SJSA1 (cell line): ENCODE measurements at regions not wholly inside any gene's neighbourhood (a gene's known extent, or its start where the extent isn't known, plus 50 kb on each side); places are given as distances from the start of the nearest gene placed in this dataset.
"Not testable (repeated sequence)": the region's sequence is repeated elsewhere in the genome, so short reads cannot be mapped to it uniquely, and the experiment has no call there.

Experiments
- DNase-seq, 2 experiments: peaks; one replicate each; pipeline ENCODE4 v3.0.0-alpha.2; 2015 to 2020; ENCODE audit warnings: low spot score in 2 of 2, low read depth in 1 of 2
- H3K27ac ChIP-seq: fragments of 250-450 bp; sonication (Bioruptor Pico); 2 replicates; pipeline ENCODE4 v1.5.1; 2020; ENCODE audit warnings: mild to moderate bottlenecking, moderate library complexity
- H3K27me3 ChIP-seq: fragments of 250-450 bp; sonication (Bioruptor Pico); replicated peaks from 2 replicates; pipeline ENCODE4 v1.5.1; 2020; ENCODE audit warnings: mild to moderate bottlenecking, moderate library complexity
- H3K36me3 ChIP-seq: fragments of 250-450 bp; sonication (Bioruptor Pico); 2 replicates; pipeline ENCODE4 v1.5.1; 2020; ENCODE audit warnings: mild to moderate bottlenecking
- H3K4me1 ChIP-seq: fragments of 250-450 bp; sonication (Bioruptor Pico); replicated peaks from 2 replicates; pipeline ENCODE4 v1.6.1; 2021; ENCODE audit warnings: mild to moderate bottlenecking
- H3K4me3 ChIP-seq: fragments of 250-450 bp; sonication (Bioruptor Pico); 2 replicates; pipeline ENCODE4 v1.5.1; 2020; ENCODE audit warnings: mild to moderate bottlenecking
- H3K9me3 ChIP-seq: fragments of 250-450 bp; sonication (Bioruptor Pico); replicated peaks from 2 replicates; pipeline ENCODE4 v1.5.1; 2020; ENCODE audit warnings: mild to moderate bottlenecking

GRCh38 chr3:157858821-157859220 lies 247.4 kb downstream of the SHOX2 start:
- no peaks in the 10 kb centered on the region for H3K36me3 ChIP-seq
- no peaks in the 10 kb centered on the region for H3K9me3 ChIP-seq
- no peaks in the 10 kb centered on the region for H3K27me3 ChIP-seq
- no peak overlapping the region for H3K4me3 ChIP-seq
- no peaks in the 10 kb centered on the region for H3K4me1 ChIP-seq
- H3K27ac ChIP-seq: no peak overlapping the region
- DNase-seq: no peak

GRCh38 chr3:157857440-157857839 lies 248.8 kb downstream of the SHOX2 start:
- Histone ChIP-seq H3K9me3 (no peaks in the 10 kb centered on the region), H3K4me1 (no peaks in the 10 kb centered on the region), H3K36me3 (no peaks in the 10 kb centered on the region), H3K4me3 (no peak overlapping the region), H3K27ac (no peak overlapping the region), H3K27me3 (no peaks in the 10 kb centered on the region)
- no peak for DNase-seq

GRCh38 chr3:157856078-157856939 lies 249.9 kb downstream of the SHOX2 start:
- DNase-seq: no peak
- Histone ChIP-seq H3K36me3 (no peaks in the 10 kb centered on the region), H3K4me3 (no peak overlapping the region), H3K4me1 (no peaks in the 10 kb centered on the region), H3K27me3 (no peaks in the 10 kb centered on the region), H3K27ac (no peak overlapping the region), H3K9me3 (no peaks in the 10 kb centered on the region)

GRCh38 chr3:157845839-157846238 lies 260.4 kb downstream of the SHOX2 start:
- H3K4me1 ChIP-seq, H3K36me3 ChIP-seq, H3K9me3 ChIP-seq, H3K27ac ChIP-seq, H3K27me3 ChIP-seq, H3K4me3 ChIP-seq, DNase-seq: not testable (repeated sequence)

- H3K36me3 ChIP-seq: no peaks in the 10 kb centered on the region
- H3K4me1 ChIP-seq: no peaks in the 10 kb centered on the region
- no peaks in the 10 kb centered on the region for H3K27me3 ChIP-seq
- no peak for DNase-seq
- no peak overlapping the region for H3K27ac ChIP-seq
- H3K9me3 ChIP-seq: no peaks in the 10 kb centered on the region
- H3K4me3 ChIP-seq: no peak overlapping the region
These were observed 261.2 kb downstream of the SHOX2 start for GRCh38 chr3:157844800-157845565.

- H3K4me1 ChIP-seq: no peaks in the 10 kb centered on the region
- no peak overlapping the region for H3K4me3 ChIP-seq
- H3K9me3 ChIP-seq: no peaks in the 10 kb centered on the region
- no peaks in the 10 kb centered on the region for H3K27me3 ChIP-seq
- no peak for DNase-seq
- no peaks in the 10 kb centered on the region for H3K36me3 ChIP-seq
- no peak overlapping the region for H3K27ac ChIP-seq
These were observed 262.0 kb downstream of the SHOX2 start for GRCh38 chr3:157844216-157844615.

- DNase-seq: no peak
These were observed 265.2 kb downstream of the SHOX2 start for GRCh38 chr3:157841029-157841428.

GRCh38 chr3:157840564-157840963 lies 265.7 kb downstream of the SHOX2 start:
- Histone ChIP-seq H3K27me3 (no peaks in the 10 kb centered on the region), H3K9me3 (no peaks in the 10 kb centered on the region), H3K4me3 (no peak overlapping the region), H3K27ac (no peak overlapping the region), H3K4me1 (no peaks in the 10 kb centered on the region), H3K36me3 (no peaks in the 10 kb centered on the region)
- no peak for DNase-seq

More at GRCh38 chr3:157841029-157841428, 265.2 kb downstream of the SHOX2 start:
- Histone ChIP-seq H3K27me3 (no peaks in the 10 kb centered on the region), H3K36me3 (no peaks in the 10 kb centered on the region), H3K4me1 (no peaks in the 10 kb centered on the region), H3K4me3 (no peak overlapping the region), H3K9me3 (no peaks in the 10 kb centered on the region), H3K27ac (no peak overlapping the region)

- no peaks in the 10 kb centered on the region for H3K9me3 ChIP-seq
- H3K36me3 ChIP-seq: no peaks in the 10 kb centered on the region
- H3K27ac ChIP-seq: no peak overlapping the region
- H3K4me3 ChIP-seq: no peak overlapping the region
- no peaks in the 10 kb centered on the region for H3K4me1 ChIP-seq
- no peak for DNase-seq
- H3K27me3 ChIP-seq: no peaks in the 10 kb centered on the region
These were observed 267.8 kb downstream of the SHOX2 start for GRCh38 chr3:157838457-157838856.

- no peaks in the 10 kb centered on the region for H3K36me3 ChIP-seq
- DNase-seq: no peak
- H3K4me1 ChIP-seq: peaks cover 8% of the 10 kb centered on the region
- no peaks in the 10 kb centered on the region for H3K27me3 ChIP-seq
- H3K9me3 ChIP-seq: no peaks in the 10 kb centered on the region
- H3K4me3 ChIP-seq: no peak overlapping the region
- no peak overlapping the region for H3K27ac ChIP-seq
These were observed 268.9 kb downstream of the SHOX2 start for GRCh38 chr3:157837336-157837735.

- no peaks in the 10 kb centered on the region for H3K27me3 ChIP-seq
- H3K9me3 ChIP-seq: no peaks in the 10 kb centered on the region
- no peak overlapping the region for H3K4me3 ChIP-seq
- peaks cover 16% of the 10 kb centered on the region for H3K4me1 ChIP-seq
- H3K27ac ChIP-seq: no peak overlapping the region
- DNase-seq: no peak
- H3K36me3 ChIP-seq: no peaks in the 10 kb centered on the region
These were observed 270.2 kb downstream of the SHOX2 start for GRCh38 chr3:157836022-157836421.

- no peaks in the 10 kb centered on the region; the same call in 1 of the 2 replicates for H3K9me3 ChIP-seq
- H3K36me3 ChIP-seq: no peaks in the 10 kb centered on the region
- H3K4me1 ChIP-seq: peaks cover 19% of the 10 kb centered on the region
- no peaks in the 10 kb centered on the region for H3K27me3 ChIP-seq
- peak in 1 of 2 experiments; percentile 31 for DNase-seq
- H3K27ac ChIP-seq: no peak overlapping the region
- H3K4me3 ChIP-seq: no peak overlapping the region
These were observed 273.6 kb downstream of the SHOX2 start for GRCh38 chr3:157832588-157832987.

GRCh38 chr3:157830556-157831236 lies 275.5 kb downstream of the SHOX2 start:
- no peak overlapping the region for H3K4me3 ChIP-seq
- H3K4me1 ChIP-seq: peaks cover 19% of the 10 kb centered on the region
- no peaks in the 10 kb centered on the region for H3K27me3 ChIP-seq
- H3K36me3 ChIP-seq: no peaks in the 10 kb centered on the region
- no peak overlapping the region for H3K27ac ChIP-seq
- H3K9me3 ChIP-seq: no peaks in the 10 kb centered on the region; the same call in 1 of the 2 replicates
- peak in 1 of 2 experiments; percentile 16 for DNase-seq

GRCh38 chr3:157829786-157830185 lies 276.4 kb downstream of the SHOX2 start:
- no peak overlapping the region for H3K27ac ChIP-seq
- H3K36me3 ChIP-seq: no peaks in the 10 kb centered on the region
- H3K9me3 ChIP-seq: no peaks in the 10 kb centered on the region; the same call in 1 of the 2 replicates
- no peak for DNase-seq
- H3K4me3 ChIP-seq: no peak overlapping the region
- no peaks in the 10 kb centered on the region for H3K27me3 ChIP-seq
- H3K4me1 ChIP-seq: peaks cover 19% of the 10 kb centered on the region
